ENCODE measurements at regions not wholly inside any gene's neighbourhood (a gene's known extent, or its start where the extent isn't known, plus 50 kb on each side); places are given as distances from the start of the nearest gene placed in this dataset.

GRCh38 chr13:84951128-84951527 is 848.1 kb downstream of the SLITRK6 start:
- TF ChIP-seq CTCF (IDR thresholded peaks at IDR 0.05; ENCODE audit: low read length) (no peak), EZH2 (IDR thresholded peaks at IDR 0.05; ENCODE audit: borderline replicate concordance, low read length) (no peak)
- no peaks in the 10 kb centered on the region for H3K79me2 ChIP-seq (ENCODE audit: insufficient read depth, low read length)
- H3K9me3 ChIP-seq (ENCODE audit: low read length): no peaks in the 10 kb centered on the region
- no peaks in the 10 kb centered on the region for H3K27me3 ChIP-seq (ENCODE audit: insufficient read depth, low read length)
- no peak overlapping the region for H3K9ac ChIP-seq (ENCODE audit: low read length)
- H3K4me2 ChIP-seq (ENCODE audit: low read length): no peak overlapping the region
- no peak overlapping the region for H3K4me3 ChIP-seq (ENCODE audit: low read depth, low read length, poor library complexity, severe bottlenecking)
- H3F3A ChIP-seq (ENCODE audit: insufficient read depth, low read length): no peaks in the 10 kb centered on the region
- no peak overlapping the region for H2AFZ ChIP-seq (ENCODE audit: low read length)
- no peaks in the 10 kb centered on the region for H4K20me1 ChIP-seq (ENCODE audit: insufficient read depth, low read length)
- no peaks in the 10 kb centered on the region for H3K4me1 ChIP-seq (ENCODE audit: insufficient read depth, low read length, severe bottlenecking)
- no peak overlapping the region for H3K27ac ChIP-seq (ENCODE audit: low read depth, low read length, poor library complexity, severe bottlenecking)
- H3K9me2 ChIP-seq (ENCODE audit: low read depth, low read length): no peaks in the 10 kb centered on the region
- H3K36me3 ChIP-seq (ENCODE audit: insufficient read depth, low read length): no peaks in the 10 kb centered on the region

DNA sequence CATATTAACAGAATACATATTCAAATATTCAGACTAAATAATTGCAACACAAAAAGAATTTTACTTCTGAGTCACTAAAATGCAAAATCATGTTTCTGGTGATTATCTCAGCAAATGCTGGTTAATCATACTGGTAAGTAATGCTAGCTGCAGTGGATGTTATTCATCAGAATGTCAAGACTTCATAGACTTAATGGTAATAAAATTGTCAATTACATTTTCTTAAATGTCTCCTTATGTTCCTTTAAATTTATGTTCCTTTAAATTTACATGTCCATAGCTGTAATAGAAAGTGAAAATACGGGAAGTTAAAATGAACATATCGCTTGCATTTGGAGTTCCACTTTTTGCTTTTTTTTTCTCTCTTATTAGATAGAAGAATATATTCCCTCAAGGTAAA is 853.0 kb downstream of the SLITRK6 start:
- Histone ChIP-seq H3K79me2 (ENCODE audit: insufficient read depth, low read length) (no peaks in the 10 kb centered on the region), H3K4me3 (ENCODE audit: low read depth, low read length, poor library complexity, severe bottlenecking) (no peak overlapping the region), H3K4me1 (ENCODE audit: insufficient read depth, low read length, severe bottlenecking) (no peaks in the 10 kb centered on the region), H3K9me3 (ENCODE audit: low read length) (no peaks in the 10 kb centered on the region), H4K20me1 (ENCODE audit: insufficient read depth, low read length) (no peaks in the 10 kb centered on the region), H3F3A (ENCODE audit: insufficient read depth, low read length) (no peaks in the 10 kb centered on the region), H3K27me3 (ENCODE audit: insufficient read depth, low read length) (no peaks in the 10 kb centered on the region), H3K36me3 (ENCODE audit: insufficient read depth, low read length) (no peaks in the 10 kb centered on the region), H3K9ac (ENCODE audit: low read length) (no peak overlapping the region), H2AFZ (ENCODE audit: low read length) (no peak overlapping the region), H3K27ac (ENCODE audit: low read depth, low read length, poor library complexity, severe bottlenecking) (no peak overlapping the region), H3K9me2 (ENCODE audit: low read depth, low read length) (no peaks in the 10 kb centered on the region), H3K4me2 (ENCODE audit: low read length) (no peak overlapping the region)
- TF ChIP-seq CTCF (IDR thresholded peaks at IDR 0.05; ENCODE audit: low read length) (no peak), EZH2 (IDR thresholded peaks at IDR 0.05; ENCODE audit: borderline replicate concordance, low read length) (no peak)

- Histone ChIP-seq H3K27ac (ENCODE audit: low read depth, low read length, poor library complexity, severe bottlenecking) (no peak overlapping the region), H2AFZ (ENCODE audit: low read length) (no peak overlapping the region), H3K4me1 (ENCODE audit: insufficient read depth, low read length, severe bottlenecking) (no peaks in the 10 kb centered on the region), H4K20me1 (ENCODE audit: insufficient read depth, low read length) (no peaks in the 10 kb centered on the region), H3K9ac (ENCODE audit: low read length) (no peak overlapping the region), H3K9me2 (ENCODE audit: low read depth, low read length) (no peaks in the 10 kb centered on the region), H3K79me2 (ENCODE audit: insufficient read depth, low read length) (no peaks in the 10 kb centered on the region), H3K36me3 (ENCODE audit: insufficient read depth, low read length) (no peaks in the 10 kb centered on the region), H3K27me3 (ENCODE audit: insufficient read depth, low read length) (no peaks in the 10 kb centered on the region), H3K9me3 (ENCODE audit: low read length) (no peaks in the 10 kb centered on the region), H3K4me3 (ENCODE audit: low read depth, low read length, poor library complexity, severe bottlenecking) (no peak overlapping the region), H3F3A (ENCODE audit: insufficient read depth, low read length) (no peaks in the 10 kb centered on the region), H3K4me2 (ENCODE audit: low read length) (no peak overlapping the region)
- no peak for TF ChIP-seq CTCF (IDR thresholded peaks at IDR 0.05; ENCODE audit: low read length)
- no peak for TF ChIP-seq EZH2 (IDR thresholded peaks at IDR 0.05; ENCODE audit: borderline replicate concordance, low read length)
These were observed 858.4 kb downstream of the SLITRK6 start for GRCh38 chr13:84940798-84941197.
